ENCODE measurements at regions not wholly inside any gene's neighbourhood (a gene's known extent, or its start where the extent isn't known, plus 50 kb on each side); places are given as distances from the start of the nearest gene placed in this dataset.

- Histone ChIP-seq H3K36me3 (no peaks in the 10 kb centered on the region), H3K27me3 (no peaks in the 10 kb centered on the region), H3K9me3 (no peaks in the 10 kb centered on the region), H3K4me1 (no peaks in the 10 kb centered on the region), H3K27ac (replicated peaks in 1 of 4) (no peak overlapping the region), H3K4me3 (no peak overlapping the region)
- DNase-seq (ENCODE audit: extremely low spot score) = no peak
- TF ChIP-seq, protein P1, sequence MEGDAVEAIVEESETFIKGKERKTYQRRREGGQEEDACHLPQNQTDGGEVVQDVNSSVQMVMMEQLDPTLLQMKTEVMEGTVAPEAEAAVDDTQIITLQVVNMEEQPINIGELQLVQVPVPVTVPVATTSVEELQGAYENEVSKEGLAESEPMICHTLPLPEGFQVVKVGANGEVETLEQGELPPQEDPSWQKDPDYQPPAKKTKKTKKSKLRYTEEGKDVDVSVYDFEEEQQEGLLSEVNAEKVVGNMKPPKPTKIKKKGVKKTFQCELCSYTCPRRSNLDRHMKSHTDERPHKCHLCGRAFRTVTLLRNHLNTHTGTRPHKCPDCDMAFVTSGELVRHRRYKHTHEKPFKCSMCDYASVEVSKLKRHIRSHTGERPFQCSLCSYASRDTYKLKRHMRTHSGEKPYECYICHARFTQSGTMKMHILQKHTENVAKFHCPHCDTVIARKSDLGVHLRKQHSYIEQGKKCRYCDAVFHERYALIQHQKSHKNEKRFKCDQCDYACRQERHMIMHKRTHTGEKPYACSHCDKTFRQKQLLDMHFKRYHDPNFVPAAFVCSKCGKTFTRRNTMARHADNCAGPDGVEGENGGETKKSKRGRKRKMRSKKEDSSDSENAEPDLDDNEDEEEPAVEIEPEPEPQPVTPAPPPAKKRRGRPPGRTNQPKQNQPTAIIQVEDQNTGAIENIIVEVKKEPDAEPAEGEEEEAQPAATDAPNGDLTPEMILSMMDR (IDR thresholded peaks at IDR 0.05) = no peak
- no peak for TF ChIP-seq POLR2AphosphoS5 (IDR thresholded peaks at IDR 0.05)
- no peak for TF ChIP-seq EP300 (IDR thresholded peaks at IDR 0.05)
- no peak for TF ChIP-seq POLR2A (IDR thresholded peaks at IDR 0.05; ENCODE audit: low read depth)
- intact Hi-C loops (cut with DNase I) = no loop called here
These were observed 328.2 kb upstream of the LRATD1 start for GRCh38 chr2:14304326-14304725.

- Histone ChIP-seq H3K4me1 (no peaks in the 10 kb centered on the region), H3K9me3 (no peaks in the 10 kb centered on the region), H3K36me3 (no peaks in the 10 kb centered on the region), H3K27ac (replicated peaks in 1 of 4) (no peak overlapping the region), H3K27me3 (no peaks in the 10 kb centered on the region), H3K4me3 (no peak overlapping the region)
- intact Hi-C loops (cut with DNase I) = no loop called here
- no peak for TF ChIP-seq POLR2AphosphoS5 (IDR thresholded peaks at IDR 0.05)
- TF ChIP-seq, protein P1 (IDR thresholded peaks at IDR 0.05) = no peak
- TF ChIP-seq EP300 (IDR thresholded peaks at IDR 0.05) = no peak
- no peak for TF ChIP-seq POLR2A (IDR thresholded peaks at IDR 0.05; ENCODE audit: low read depth)
- WGBS = 82% methylated on average over 3 of the region's 3 CpGs
- DNase-seq (ENCODE audit: extremely low spot score) = no peak
These were observed 326.2 kb upstream of the LRATD1 start for GRCh38 chr2:14306268-14306861.

DNA sequence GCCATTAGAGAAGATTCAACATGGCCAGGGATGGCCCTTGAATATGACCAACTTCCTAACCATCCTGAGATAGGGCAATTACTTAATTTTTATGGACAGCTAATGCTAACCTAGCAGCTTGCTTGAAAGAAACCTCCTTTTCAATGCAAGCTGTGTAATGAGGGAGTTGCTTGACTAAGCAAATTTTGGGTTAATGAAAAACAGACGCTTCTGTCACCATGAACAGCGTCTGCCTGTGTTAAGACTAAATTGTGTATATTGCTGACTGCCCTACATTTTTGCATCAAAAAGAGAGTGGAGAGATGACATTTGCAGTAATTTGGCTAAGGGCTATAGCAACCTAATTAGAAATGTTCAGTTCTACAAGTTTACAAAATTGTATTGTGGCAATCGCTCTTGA is 319.2 kb upstream of the LRATD1 start:
- intact Hi-C loops (cut with DNase I) = no loop called here
- H3K27ac ChIP-seq (replicated peaks in 1 of 4) = no peak overlapping the region
- no peak for DNase-seq (ENCODE audit: extremely low spot score)
- no peaks in the 10 kb centered on the region for H3K4me1 ChIP-seq
- no peaks in the 10 kb centered on the region for H3K9me3 ChIP-seq
- no peak overlapping the region for H3K4me3 ChIP-seq
- no peaks in the 10 kb centered on the region for H3K27me3 ChIP-seq
- 77% methylated on average over 3 of the region's 3 CpGs for WGBS
- H3K36me3 ChIP-seq = no peaks in the 10 kb centered on the region
- TF ChIP-seq EP300 (IDR thresholded peaks at IDR 0.05) (no peak), POLR2A (IDR thresholded peaks at IDR 0.05; ENCODE audit: low read depth) (no peak), POLR2AphosphoS5 (IDR thresholded peaks at IDR 0.05) (no peak)
- TF ChIP-seq, protein P1 (IDR thresholded peaks at IDR 0.05) = no peak

DNA sequence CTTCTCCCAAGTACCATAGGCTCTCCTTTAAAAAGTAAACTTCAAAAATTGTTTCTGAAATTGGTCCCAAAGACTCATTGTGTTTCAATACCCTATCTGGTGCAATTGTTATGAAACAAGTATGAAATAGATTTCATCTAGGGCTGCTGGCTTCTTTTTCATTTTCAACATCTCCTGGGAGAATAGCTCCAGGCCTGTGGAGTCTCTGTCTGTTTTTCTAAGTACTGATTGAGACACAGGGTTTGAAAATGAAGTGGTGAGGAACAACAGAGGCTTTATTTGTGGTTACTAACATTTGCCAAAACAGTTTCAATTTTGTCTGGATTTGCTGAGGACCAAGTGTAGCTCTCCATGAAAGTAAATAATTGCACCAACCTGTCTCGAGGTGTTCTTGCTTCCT is 315.9 kb upstream of the LRATD1 start:
- no peaks in the 10 kb centered on the region for H3K4me1 ChIP-seq
- no peak overlapping the region for H3K4me3 ChIP-seq
- H3K36me3 ChIP-seq = no peaks in the 10 kb centered on the region
- no peak for DNase-seq (ENCODE audit: extremely low spot score)
- H3K9me3 ChIP-seq = no peaks in the 10 kb centered on the region
- intact Hi-C loops (cut with DNase I) = no loop called here
- TF ChIP-seq POLR2AphosphoS5 (IDR thresholded peaks at IDR 0.05) (no peak), EP300 (IDR thresholded peaks at IDR 0.05) (no peak), POLR2A (IDR thresholded peaks at IDR 0.05; ENCODE audit: low read depth) (no peak)
- TF ChIP-seq, protein P1 (IDR thresholded peaks at IDR 0.05) = no peak
- no peaks in the 10 kb centered on the region for H3K27me3 ChIP-seq
- 74% methylated on average over 1 of the region's 1 CpG for WGBS
- no peak overlapping the region for H3K27ac ChIP-seq (replicated peaks in 1 of 4)

- intact Hi-C loops (cut with DNase I) = no loop called here
- 97% methylated on average over 4 of the region's 4 CpGs for WGBS
These were observed 311.2 kb upstream of the LRATD1 start for GRCh38 chr2:14321357-14321756.

More at GRCh38 chr2:14321357-14321756, 311.2 kb upstream of the LRATD1 start:
- TF ChIP-seq, protein P1 (IDR thresholded peaks at IDR 0.05) = no peak
- no peak for TF ChIP-seq POLR2A (IDR thresholded peaks at IDR 0.05; ENCODE audit: low read depth)
- no peak for TF ChIP-seq POLR2AphosphoS5 (IDR thresholded peaks at IDR 0.05)
- TF ChIP-seq EP300 (IDR thresholded peaks at IDR 0.05) = no peak
- no peaks in the 10 kb centered on the region for H3K27me3 ChIP-seq
- no peak for DNase-seq (ENCODE audit: extremely low spot score)
- H3K27ac ChIP-seq (replicated peaks in 1 of 4) = no peak overlapping the region
- no peaks in the 10 kb centered on the region for H3K4me1 ChIP-seq
- no peak overlapping the region for H3K4me3 ChIP-seq
- no peaks in the 10 kb centered on the region for H3K36me3 ChIP-seq
- no peaks in the 10 kb centered on the region for H3K9me3 ChIP-seq
